GM23338 (cell line): ENCODE measurements at regions not wholly inside any gene's neighbourhood (a gene's known extent, or its start where the extent isn't known, plus 50 kb on each side); places are given as distances from the start of the nearest gene placed in this dataset.

Experiments
- ATAC-seq: fragments of 200-7000 bp; cut with Tn5 transposase; 3 replicates; pipeline ENCODE4 v1.9.1; 2020
- DNase-seq: peaks from one replicate; pipeline ENCODE4 v3.0.0-alpha.2; 2015; ENCODE audit warnings: low spot score
- H2AFZ ChIP-seq: fragments of 200-600 bp; sonication (generic); 2 replicates; pipeline ENCODE4 v1.8.0; 2016; ENCODE audit warnings: antibody characterized with exemption, mild to moderate bottlenecking, moderate library complexity
- H3F3A ChIP-seq: fragments of 200-600 bp; sonication (generic); replicated peaks from 2 replicates; pipeline ENCODE4 v1.8.0; 2017; ENCODE audit warnings: antibody characterized with exemption, mixed run types, low read depth
- H3K27ac ChIP-seq: fragments of 200-600 bp; sonication (generic); 2 replicates; pipeline ENCODE4 v1.6.1; 2016; ENCODE audit warnings: low read depth
- H3K27me3 ChIP-seq: fragments of 200-600 bp; sonication (generic); 2 replicates; pipeline ENCODE4 v1.8.0; 2016; ENCODE audit warnings: mild to moderate bottlenecking, mixed run types, moderate library complexity; ENCODE audit not compliant: insufficient read depth
- H3K36me3 ChIP-seq: fragments of 200-600 bp; sonication (generic); 2 replicates; pipeline ENCODE4 v1.8.0; 2016; ENCODE audit warnings: mild to moderate bottlenecking; ENCODE audit not compliant: insufficient read depth
- H3K4me1 ChIP-seq: fragments of 200-600 bp; sonication (generic); 2 replicates; pipeline ENCODE4 v1.8.0; 2016; ENCODE audit warnings: mild to moderate bottlenecking, moderate library complexity; ENCODE audit not compliant: insufficient read depth
- H3K4me2 ChIP-seq: fragments of 200-600 bp; sonication (generic); 2 replicates; pipeline ENCODE4 v1.7.1; 2017; ENCODE audit warnings: mixed run types
- H3K4me3 ChIP-seq: fragments of 200-600 bp; sonication (generic); 2 replicates; pipeline ENCODE4 v1.6.1; 2016; ENCODE audit warnings: mixed run types
- H3K79me2 ChIP-seq: fragments of 200-600 bp; sonication (generic); replicated peaks from 2 replicates; pipeline ENCODE4 v1.8.0; 2017; ENCODE audit warnings: mild to moderate bottlenecking; ENCODE audit not compliant: insufficient read depth
- H3K9me2 ChIP-seq: fragments of 200-600 bp; sonication (generic); 2 replicates; pipeline ENCODE4 v1.8.0; 2017; ENCODE audit not compliant: insufficient read depth
- H4K20me1 ChIP-seq: fragments of 200-600 bp; sonication (generic); replicated peaks from 2 replicates; pipeline ENCODE4 v1.8.0; 2017; ENCODE audit warnings: mild to moderate bottlenecking; ENCODE audit not compliant: insufficient read depth
- H3K27ac Mint-ChIP-seq: 2 replicates; pipeline ENCODE4 v1.8.0; 2020; ENCODE audit warnings: inconsistent platforms, mild to moderate bottlenecking, moderate library complexity, mixed read lengths
- H3K27me3 Mint-ChIP-seq: 3 replicates; pipeline ENCODE4 v1.8.0; 2022; ENCODE audit warnings: low read depth, mild to moderate bottlenecking, moderate library complexity, mixed read lengths, inconsistent platforms; ENCODE audit not compliant: insufficient read depth, poor library complexity
- H3K36me3 Mint-ChIP-seq: 3 replicates; pipeline ENCODE4 v1.8.0; 2021; ENCODE audit warnings: low read depth, mild to moderate bottlenecking, inconsistent platforms, moderate library complexity, mixed read lengths
- H3K4me1 Mint-ChIP-seq: 3 replicates; pipeline ENCODE4 v1.8.0; 2020; ENCODE audit warnings: mild to moderate bottlenecking, inconsistent platforms, mixed read lengths
- H3K4me3 Mint-ChIP-seq: 3 replicates; pipeline ENCODE4 v1.8.0; 2021; ENCODE audit warnings: moderate library complexity, mild to moderate bottlenecking, inconsistent platforms, mixed read lengths
- H3K9me3 Mint-ChIP-seq: 3 replicates; pipeline ENCODE4 v1.8.0; 2020; ENCODE audit warnings: moderate library complexity, mild to moderate bottlenecking, inconsistent platforms, mixed read lengths
- CREB1 ChIP-seq: fragments of 250-450 bp; sonication (Bioruptor Pico); IDR thresholded peaks from 2 replicates; pipeline ENCODE4 v1.5.0; 2020; ENCODE audit warnings: low read depth, mild to moderate bottlenecking, moderate library complexity
- EZH2 ChIP-seq: fragments of 200-600 bp; sonication (generic); IDR thresholded peaks from one replicate; pipeline ENCODE4 v1.8.0; 2017; ENCODE audit warnings: antibody characterized with exemption, mild to moderate bottlenecking, low read depth; ENCODE audit not compliant: unreplicated experiment
- EZH2phosphoT487 ChIP-seq: fragments of 200-600 bp; sonication (generic); IDR thresholded peaks from one replicate; pipeline ENCODE4 v1.8.1; 2018; ENCODE audit warnings: antibody characterized with exemption; ENCODE audit not compliant: unreplicated experiment
- JUNB ChIP-seq: IDR thresholded peaks from one replicate; pipeline ENCODE4 v1.6.1; 2016; ENCODE audit warnings: antibody characterized with exemption; ENCODE audit not compliant: unreplicated experiment
- NANOG ChIP-seq: IDR thresholded peaks from 2 replicates; pipeline ENCODE4 v1.6.1; 2016; ENCODE audit warnings: antibody characterized with exemption, borderline replicate concordance
- POLR2AphosphoS5 ChIP-seq: IDR thresholded peaks from 2 replicates; pipeline ENCODE4 v1.6.1; 2016; ENCODE audit warnings: antibody characterized with exemption, low read depth
- STAT1 ChIP-seq: IDR thresholded peaks from one replicate; pipeline ENCODE4 v1.6.1; 2016; ENCODE audit warnings: antibody characterized with exemption; ENCODE audit not compliant: unreplicated experiment
- ZNF114 ChIP-seq: fragments of 250-450 bp; sonication (Bioruptor Pico); IDR thresholded peaks from 2 replicates; pipeline ENCODE4 v1.5.0; 2020; ENCODE audit warnings: mild to moderate bottlenecking, moderate library complexity
- ZNF331 ChIP-seq: fragments of 250-450 bp; sonication (Bioruptor Pico); IDR thresholded peaks from 2 replicates; pipeline ENCODE4 v1.5.0; 2020; ENCODE audit warnings: low read depth, mild to moderate bottlenecking, moderate library complexity
- TF ChIP-seq, protein P1 (sequence below): IDR thresholded peaks from one replicate; pipeline ENCODE4 v1.6.1; 2018; ENCODE audit warnings: antibody characterized with exemption; ENCODE audit not compliant: unreplicated experiment
- TF ChIP-seq, protein P2 (sequence below), 2 experiments: fragments of 200-600 bp in 1 of 2; sonication (generic) in 1 of 2; conservative IDR thresholded peaks; 2 replicates each; pipeline versions ENCODE4 v1.5.1 to v1.6.1; 2016 to 2017; ENCODE audit warnings: antibody characterized with exemption in 2 of 2, low read depth in 2 of 2, mild to moderate bottlenecking in 2 of 2, moderate library complexity in 1 of 2
- TF ChIP-seq, protein P3 (sequence below): fragments of 250-450 bp; sonication (Bioruptor Pico); IDR thresholded peaks from 2 replicates; pipeline ENCODE4 v1.5.0; 2020; ENCODE audit warnings: mild to moderate bottlenecking, moderate library complexity
- TF ChIP-seq, protein P4 (sequence below): IDR thresholded peaks from 2 replicates; pipeline ENCODE4 v1.6.1; 2016; ENCODE audit warnings: antibody characterized with exemption

DNA sequence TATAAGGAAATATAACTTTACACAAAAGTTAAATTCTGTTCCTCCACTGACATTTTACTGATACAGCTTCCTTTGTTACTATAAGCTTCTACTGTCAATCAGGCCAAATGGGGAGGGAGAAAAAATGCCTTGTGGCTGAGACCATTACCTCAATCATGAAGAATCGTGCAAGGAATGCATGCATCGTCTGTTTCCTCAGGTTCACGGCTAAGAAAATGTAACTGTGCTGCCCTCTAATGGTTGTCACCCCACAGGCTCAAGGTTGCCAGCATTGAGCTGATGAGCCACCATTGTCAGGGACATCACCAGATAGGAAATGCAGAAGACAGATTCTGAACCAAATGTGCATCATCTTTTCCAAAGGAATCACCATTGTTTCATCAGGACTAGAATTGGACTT, 426.9 kb downstream of the CDH2 start:
- H3K9me2 ChIP-seq, result no peaks in the 10 kb centered on the region
- Mint-ChIP-seq H3K27me3 (peaks cover 1% of the 10 kb centered on the region), H3K4me3 (no peak overlapping the region), H3K4me1 (peaks cover 13% of the 10 kb centered on the region; the same call in 2 of the 3 replicates), H3K27ac (0 out of 2 replicates have a peak overlapping the region, but pooled peaks have one; percentile 37), H3K36me3 (peaks cover 3% of the 10 kb centered on the region; the same call in 2 of the 3 replicates), H3K9me3 (no peaks in the 10 kb centered on the region; the same call in 2 of the 3 replicates)
- no peaks in the 10 kb centered on the region for H3K27me3 ChIP-seq
- no peaks in the 10 kb centered on the region for H3K36me3 ChIP-seq
- TF ChIP-seq, protein P1, sequence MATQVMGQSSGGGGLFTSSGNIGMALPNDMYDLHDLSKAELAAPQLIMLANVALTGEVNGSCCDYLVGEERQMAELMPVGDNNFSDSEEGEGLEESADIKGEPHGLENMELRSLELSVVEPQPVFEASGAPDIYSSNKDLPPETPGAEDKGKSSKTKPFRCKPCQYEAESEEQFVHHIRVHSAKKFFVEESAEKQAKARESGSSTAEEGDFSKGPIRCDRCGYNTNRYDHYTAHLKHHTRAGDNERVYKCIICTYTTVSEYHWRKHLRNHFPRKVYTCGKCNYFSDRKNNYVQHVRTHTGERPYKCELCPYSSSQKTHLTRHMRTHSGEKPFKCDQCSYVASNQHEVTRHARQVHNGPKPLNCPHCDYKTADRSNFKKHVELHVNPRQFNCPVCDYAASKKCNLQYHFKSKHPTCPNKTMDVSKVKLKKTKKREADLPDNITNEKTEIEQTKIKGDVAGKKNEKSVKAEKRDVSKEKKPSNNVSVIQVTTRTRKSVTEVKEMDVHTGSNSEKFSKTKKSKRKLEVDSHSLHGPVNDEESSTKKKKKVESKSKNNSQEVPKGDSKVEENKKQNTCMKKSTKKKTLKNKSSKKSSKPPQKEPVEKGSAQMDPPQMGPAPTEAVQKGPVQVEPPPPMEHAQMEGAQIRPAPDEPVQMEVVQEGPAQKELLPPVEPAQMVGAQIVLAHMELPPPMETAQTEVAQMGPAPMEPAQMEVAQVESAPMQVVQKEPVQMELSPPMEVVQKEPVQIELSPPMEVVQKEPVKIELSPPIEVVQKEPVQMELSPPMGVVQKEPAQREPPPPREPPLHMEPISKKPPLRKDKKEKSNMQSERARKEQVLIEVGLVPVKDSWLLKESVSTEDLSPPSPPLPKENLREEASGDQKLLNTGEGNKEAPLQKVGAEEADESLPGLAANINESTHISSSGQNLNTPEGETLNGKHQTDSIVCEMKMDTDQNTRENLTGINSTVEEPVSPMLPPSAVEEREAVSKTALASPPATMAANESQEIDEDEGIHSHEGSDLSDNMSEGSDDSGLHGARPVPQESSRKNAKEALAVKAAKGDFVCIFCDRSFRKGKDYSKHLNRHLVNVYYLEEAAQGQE, result no peak
- TF ChIP-seq, protein P2, sequence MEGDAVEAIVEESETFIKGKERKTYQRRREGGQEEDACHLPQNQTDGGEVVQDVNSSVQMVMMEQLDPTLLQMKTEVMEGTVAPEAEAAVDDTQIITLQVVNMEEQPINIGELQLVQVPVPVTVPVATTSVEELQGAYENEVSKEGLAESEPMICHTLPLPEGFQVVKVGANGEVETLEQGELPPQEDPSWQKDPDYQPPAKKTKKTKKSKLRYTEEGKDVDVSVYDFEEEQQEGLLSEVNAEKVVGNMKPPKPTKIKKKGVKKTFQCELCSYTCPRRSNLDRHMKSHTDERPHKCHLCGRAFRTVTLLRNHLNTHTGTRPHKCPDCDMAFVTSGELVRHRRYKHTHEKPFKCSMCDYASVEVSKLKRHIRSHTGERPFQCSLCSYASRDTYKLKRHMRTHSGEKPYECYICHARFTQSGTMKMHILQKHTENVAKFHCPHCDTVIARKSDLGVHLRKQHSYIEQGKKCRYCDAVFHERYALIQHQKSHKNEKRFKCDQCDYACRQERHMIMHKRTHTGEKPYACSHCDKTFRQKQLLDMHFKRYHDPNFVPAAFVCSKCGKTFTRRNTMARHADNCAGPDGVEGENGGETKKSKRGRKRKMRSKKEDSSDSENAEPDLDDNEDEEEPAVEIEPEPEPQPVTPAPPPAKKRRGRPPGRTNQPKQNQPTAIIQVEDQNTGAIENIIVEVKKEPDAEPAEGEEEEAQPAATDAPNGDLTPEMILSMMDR (conservative IDR thresholded peaks at IDR 0.05; ENCODE audit: low read depth in 2 of 2), result peak; percentile 90 to 99
- TF ChIP-seq, protein P3, sequence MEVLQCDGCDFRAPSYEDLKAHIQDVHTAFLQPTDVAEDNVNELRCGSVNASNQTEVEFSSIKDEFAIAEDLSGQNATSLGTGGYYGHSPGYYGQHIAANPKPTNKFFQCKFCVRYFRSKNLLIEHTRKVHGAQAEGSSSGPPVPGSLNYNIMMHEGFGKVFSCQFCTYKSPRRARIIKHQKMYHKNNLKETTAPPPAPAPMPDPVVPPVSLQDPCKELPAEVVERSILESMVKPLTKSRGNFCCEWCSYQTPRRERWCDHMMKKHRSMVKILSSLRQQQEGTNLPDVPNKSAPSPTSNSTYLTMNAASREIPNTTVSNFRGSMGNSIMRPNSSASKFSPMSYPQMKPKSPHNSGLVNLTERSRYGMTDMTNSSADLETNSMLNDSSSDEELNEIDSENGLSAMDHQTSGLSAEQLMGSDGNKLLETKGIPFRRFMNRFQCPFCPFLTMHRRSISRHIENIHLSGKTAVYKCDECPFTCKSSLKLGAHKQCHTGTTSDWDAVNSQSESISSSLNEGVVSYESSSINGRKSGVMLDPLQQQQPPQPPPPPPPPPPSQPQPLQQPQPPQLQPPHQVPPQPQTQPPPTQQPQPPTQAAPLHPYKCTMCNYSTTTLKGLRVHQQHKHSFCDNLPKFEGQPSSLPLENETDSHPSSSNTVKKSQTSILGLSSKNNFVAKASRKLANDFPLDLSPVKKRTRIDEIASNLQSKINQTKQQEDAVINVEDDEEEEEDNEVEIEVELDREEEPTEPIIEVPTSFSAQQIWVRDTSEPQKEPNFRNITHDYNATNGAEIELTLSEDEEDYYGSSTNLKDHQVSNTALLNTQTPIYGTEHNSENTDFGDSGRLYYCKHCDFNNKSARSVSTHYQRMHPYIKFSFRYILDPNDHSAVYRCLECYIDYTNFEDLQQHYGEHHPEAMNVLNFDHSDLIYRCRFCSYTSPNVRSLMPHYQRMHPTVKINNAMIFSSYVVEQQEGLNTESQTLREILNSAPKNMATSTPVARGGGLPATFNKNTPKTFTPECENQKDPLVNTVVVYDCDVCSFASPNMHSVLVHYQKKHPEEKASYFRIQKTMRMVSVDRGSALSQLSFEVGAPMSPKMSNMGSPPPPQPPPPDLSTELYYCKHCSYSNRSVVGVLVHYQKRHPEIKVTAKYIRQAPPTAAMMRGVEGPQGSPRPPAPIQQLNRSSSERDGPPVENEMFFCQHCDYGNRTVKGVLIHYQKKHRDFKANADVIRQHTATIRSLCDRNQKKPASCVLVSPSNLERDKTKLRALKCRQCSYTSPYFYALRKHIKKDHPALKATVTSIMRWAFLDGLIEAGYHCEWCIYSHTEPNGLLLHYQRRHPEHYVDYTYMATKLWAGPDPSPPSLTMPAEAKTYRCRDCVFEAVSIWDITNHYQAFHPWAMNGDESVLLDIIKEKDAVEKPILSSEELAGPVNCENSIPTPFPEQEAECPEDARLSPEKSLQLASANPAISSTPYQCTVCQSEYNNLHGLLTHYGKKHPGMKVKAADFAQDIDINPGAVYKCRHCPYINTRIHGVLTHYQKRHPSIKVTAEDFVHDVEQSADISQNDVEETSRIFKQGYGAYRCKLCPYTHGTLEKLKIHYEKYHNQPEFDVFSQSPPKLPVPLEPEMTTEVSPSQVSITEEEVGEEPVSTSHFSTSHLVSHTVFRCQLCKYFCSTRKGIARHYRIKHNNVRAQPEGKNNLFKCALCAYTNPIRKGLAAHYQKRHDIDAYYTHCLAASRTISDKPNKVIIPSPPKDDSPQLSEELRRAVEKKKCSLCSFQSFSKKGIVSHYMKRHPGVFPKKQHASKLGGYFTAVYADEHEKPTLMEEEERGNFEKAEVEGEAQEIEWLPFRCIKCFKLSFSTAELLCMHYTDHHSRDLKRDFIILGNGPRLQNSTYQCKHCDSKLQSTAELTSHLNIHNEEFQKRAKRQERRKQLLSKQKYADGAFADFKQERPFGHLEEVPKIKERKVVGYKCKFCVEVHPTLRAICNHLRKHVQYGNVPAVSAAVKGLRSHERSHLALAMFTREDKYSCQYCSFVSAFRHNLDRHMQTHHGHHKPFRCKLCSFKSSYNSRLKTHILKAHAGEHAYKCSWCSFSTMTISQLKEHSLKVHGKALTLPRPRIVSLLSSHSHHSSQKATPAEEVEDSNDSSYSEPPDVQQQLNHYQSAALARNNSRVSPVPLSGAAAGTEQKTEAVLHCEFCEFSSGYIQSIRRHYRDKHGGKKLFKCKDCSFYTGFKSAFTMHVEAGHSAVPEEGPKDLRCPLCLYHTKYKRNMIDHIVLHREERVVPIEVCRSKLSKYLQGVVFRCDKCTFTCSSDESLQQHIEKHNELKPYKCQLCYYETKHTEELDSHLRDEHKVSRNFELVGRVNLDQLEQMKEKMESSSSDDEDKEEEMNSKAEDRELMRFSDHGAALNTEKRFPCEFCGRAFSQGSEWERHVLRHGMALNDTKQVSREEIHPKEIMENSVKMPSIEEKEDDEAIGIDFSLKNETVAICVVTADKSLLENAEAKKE (CRISPR knock-in tag), result no peak
- TF ChIP-seq NANOG, result no peak
- TF ChIP-seq CREB1 (CRISPR knock-in tag), result 0 out of 2 replicates have a peak, but pooled peaks have one; percentile 11
- no peak for TF ChIP-seq POLR2AphosphoS5
- no peak for TF ChIP-seq STAT1
- TF ChIP-seq ZNF331, result no peak
- TF ChIP-seq EZH2phosphoT487, result no peak
- TF ChIP-seq JUNB, result no peak
- TF ChIP-seq EZH2, result no peak
- TF ChIP-seq, protein P4, sequence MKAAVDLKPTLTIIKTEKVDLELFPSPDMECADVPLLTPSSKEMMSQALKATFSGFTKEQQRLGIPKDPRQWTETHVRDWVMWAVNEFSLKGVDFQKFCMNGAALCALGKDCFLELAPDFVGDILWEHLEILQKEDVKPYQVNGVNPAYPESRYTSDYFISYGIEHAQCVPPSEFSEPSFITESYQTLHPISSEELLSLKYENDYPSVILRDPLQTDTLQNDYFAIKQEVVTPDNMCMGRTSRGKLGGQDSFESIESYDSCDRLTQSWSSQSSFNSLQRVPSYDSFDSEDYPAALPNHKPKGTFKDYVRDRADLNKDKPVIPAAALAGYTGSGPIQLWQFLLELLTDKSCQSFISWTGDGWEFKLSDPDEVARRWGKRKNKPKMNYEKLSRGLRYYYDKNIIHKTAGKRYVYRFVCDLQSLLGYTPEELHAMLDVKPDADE, result no peak
- TF ChIP-seq ZNF114 (CRISPR knock-in tag), result no peak
- no peak overlapping the region for H3K4me3 ChIP-seq
- no peaks in the 10 kb centered on the region for H3F3A ChIP-seq
- H2AFZ ChIP-seq, result no peak overlapping the region
- DNase-seq, result peak; percentile 92
- H3K4me1 ChIP-seq, result 0 out of 2 replicates have a peak, but pooled peaks cover 4% of the 10 kb centered on the region
- ATAC-seq, result peak; percentile 99
- H3K4me2 ChIP-seq, result no peak overlapping the region
- H3K27ac ChIP-seq, result no peak overlapping the region
- H3K79me2 ChIP-seq, result no peaks in the 10 kb centered on the region
- H4K20me1 ChIP-seq, result no peaks in the 10 kb centered on the region
